DND-41 (cell line): ENCODE measurements at regions not wholly inside any gene's neighbourhood (a gene's known extent, or its start where the extent isn't known, plus 50 kb on each side); places are given as distances from the start of the nearest gene placed in this dataset.

Experiments used
- EZH2 ChIP-seq: IDR thresholded peaks from 3 replicates; pipeline ENCODE4 v1.6.1; 2012; ENCODE audit warnings: borderline replicate concordance, low read depth, mild to moderate bottlenecking, moderate library complexity, low read length, inconsistent platforms; ENCODE audit not compliant: severe bottlenecking
- TF ChIP-seq, protein P1 (sequence below): IDR thresholded peaks from 2 replicates; pipeline ENCODE4 v1.5.1; 2012; ENCODE audit warnings: borderline replicate concordance, low read length, moderate library complexity, mild to moderate bottlenecking; ENCODE audit not compliant: poor library complexity, severe bottlenecking; ENCODE audit errors: extremely low read depth

DNA sequence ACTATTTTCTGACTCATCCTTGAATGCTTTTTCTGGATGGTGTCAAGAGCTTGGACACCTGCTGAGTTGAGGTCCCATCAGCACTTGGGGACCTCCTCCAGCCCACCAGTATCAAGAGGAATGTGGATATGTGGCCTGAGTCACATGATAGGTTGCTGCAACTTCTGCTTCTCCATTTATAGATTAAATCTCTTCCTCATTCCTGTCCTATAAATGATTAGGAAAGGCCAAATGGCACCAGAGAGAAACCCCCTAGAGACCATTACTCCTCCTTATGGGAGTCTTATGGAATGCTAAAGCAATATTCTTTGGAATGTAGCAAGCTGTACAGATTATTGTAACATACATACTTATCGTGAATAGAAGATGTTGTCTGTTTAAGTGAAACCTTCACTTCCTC is 85.6 kb downstream of the NEUROD6 start:
- TF ChIP-seq, protein P1, sequence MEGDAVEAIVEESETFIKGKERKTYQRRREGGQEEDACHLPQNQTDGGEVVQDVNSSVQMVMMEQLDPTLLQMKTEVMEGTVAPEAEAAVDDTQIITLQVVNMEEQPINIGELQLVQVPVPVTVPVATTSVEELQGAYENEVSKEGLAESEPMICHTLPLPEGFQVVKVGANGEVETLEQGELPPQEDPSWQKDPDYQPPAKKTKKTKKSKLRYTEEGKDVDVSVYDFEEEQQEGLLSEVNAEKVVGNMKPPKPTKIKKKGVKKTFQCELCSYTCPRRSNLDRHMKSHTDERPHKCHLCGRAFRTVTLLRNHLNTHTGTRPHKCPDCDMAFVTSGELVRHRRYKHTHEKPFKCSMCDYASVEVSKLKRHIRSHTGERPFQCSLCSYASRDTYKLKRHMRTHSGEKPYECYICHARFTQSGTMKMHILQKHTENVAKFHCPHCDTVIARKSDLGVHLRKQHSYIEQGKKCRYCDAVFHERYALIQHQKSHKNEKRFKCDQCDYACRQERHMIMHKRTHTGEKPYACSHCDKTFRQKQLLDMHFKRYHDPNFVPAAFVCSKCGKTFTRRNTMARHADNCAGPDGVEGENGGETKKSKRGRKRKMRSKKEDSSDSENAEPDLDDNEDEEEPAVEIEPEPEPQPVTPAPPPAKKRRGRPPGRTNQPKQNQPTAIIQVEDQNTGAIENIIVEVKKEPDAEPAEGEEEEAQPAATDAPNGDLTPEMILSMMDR: no peak
- no peak for TF ChIP-seq EZH2
